HCT116 (cell line): ENCODE measurements at regions not wholly inside any gene's neighbourhood (a gene's known extent, or its start where the extent isn't known, plus 50 kb on each side); places are given as distances from the start of the nearest gene placed in this dataset.

Experiments
- ATAC-seq: fragments of 200-7000 bp; cut with Tn5 transposase; 2 replicates; pipeline ENCODE4 v1.9.1; 2020; ENCODE audit warnings: mild to moderate bottlenecking, moderate library complexity
- BruUV-seq: library from RNA; stranded (reverse); fragments of 400-500 nt; replicated peaks from 2 replicates; lab custom pipeline; 2021; lab: Mats Ljungman, UMichigan
- CTCF ChIA-PET: fragments of 300-600 bp; sonication (Branson Sonifier 250); formaldehyde crosslinking; loops from one replicate; lab custom pipeline; 2021; ENCODE audit warnings: antibody characterized with exemption; lab: Charles Lee
- POLR2A ChIA-PET: fragments of 300-600, 350-600 bp; sonication (Branson Sonifier 250); formaldehyde crosslinking; loops from one replicate; lab custom pipeline; 2021; ENCODE audit warnings: antibody characterized with exemption; lab: Charles Lee
- RAD21 ChIA-PET, 2 experiments: fragments of 300-600 bp; sonication (Branson Sonifier 250); formaldehyde crosslinking; loops; one replicate each; lab custom pipeline; 2023; ENCODE audit warnings: low total read pairs in 2 of 2; ENCODE audit not compliant: uncharacterized antibody in 2 of 2, unreplicated experiment in 2 of 2, low non-redundant PET in 1 of 2; lab: Charles Lee
- DNase-seq: peaks from one replicate; pipeline ENCODE4 v3.0.0-alpha.2; 2010; ENCODE audit warnings: low read depth, low spot score
- H2AFZ ChIP-seq: fragments of 200-600 bp; shearing (Covaris generic), sonication (generic); 2 replicates; pipeline ENCODE4 v1.6.1; 2017; ENCODE audit warnings: low read depth, mixed run types, mixed read lengths, antibody characterized with exemption, low read length; ENCODE audit not compliant: poor library complexity, severe bottlenecking
- H3K27ac ChIP-seq: 2 replicates; pipeline ENCODE4 v1.5.1; 2012; ENCODE audit warnings: low read depth, low read length
- H3K27me3 ChIP-seq: fragments of 200-600 bp; sonication (generic); 2 replicates; pipeline ENCODE4 v1.6.1; 2016; ENCODE audit warnings: mixed run types, low read length, mixed read lengths; ENCODE audit not compliant: insufficient read depth
- H3K36me3 ChIP-seq, 2 experiments: fragments of 200-500 bp in 1 of 2; fragments of 200-600 bp in 1 of 2; sonication (Bioruptor generic) in 1 of 2; sonication (generic) in 1 of 2; 2 replicates each; pipeline versions ENCODE4 v1.5.1 to v1.6.1; 2014 to 2016; ENCODE audit warnings: low read length in 2 of 2, inconsistent platforms in 1 of 2, mixed read lengths in 1 of 2, mixed run types in 1 of 2; ENCODE audit not compliant: insufficient read depth in 2 of 2, control insufficient read depth in 1 of 2
- H3K4me1 ChIP-seq, 2 experiments: fragments of 200-600 bp in 1 of 2; sonication (generic) in 1 of 2; 2 replicates each; pipeline versions ENCODE4 v1.5.1 to v1.6.1; 2012 to 2017; ENCODE audit warnings: low read length in 2 of 2, inconsistent platforms in 1 of 2, mild to moderate bottlenecking in 1 of 2, mixed read lengths in 1 of 2, mixed run types in 1 of 2, moderate library complexity in 1 of 2; ENCODE audit not compliant: insufficient read depth in 2 of 2, control insufficient read depth in 1 of 2
- H3K4me2 ChIP-seq: fragments of 200-600 bp; sonication (generic); 2 replicates; pipeline ENCODE4 v1.6.1; 2017; ENCODE audit warnings: mixed run types, low read length, mixed read lengths
- H3K4me3 ChIP-seq, 2 experiments: fragments of 200-600 bp in 1 of 2; sonication (generic) in 1 of 2; replicated peaks in 1 of 2; 2 replicates each; pipeline ENCODE4 v1.5.1; 2011 to 2016; ENCODE audit warnings: low read length in 2 of 2, control low read depth in 1 of 2, low read depth in 1 of 2, mild to moderate bottlenecking in 1 of 2, mixed read lengths in 1 of 2, mixed run types in 1 of 2
- H3K79me2 ChIP-seq: fragments of 200-600 bp; sonication (generic); 2 replicates; pipeline ENCODE4 v1.6.1; 2017; ENCODE audit warnings: mild to moderate bottlenecking, mixed run types, low read length, moderate library complexity, mixed read lengths; ENCODE audit not compliant: insufficient read depth
- H3K9ac ChIP-seq: fragments of 200-600 bp; sonication (generic); 2 replicates; pipeline ENCODE4 v1.6.1; 2016; ENCODE audit warnings: low read length, mixed read lengths
- H3K9me2 ChIP-seq: fragments of 200-600 bp; sonication (generic), shearing (Covaris generic); 2 replicates; pipeline ENCODE4 v1.6.1; 2017; ENCODE audit warnings: mixed run types, mild to moderate bottlenecking, moderate library complexity; ENCODE audit not compliant: insufficient read depth
- H3K9me3 ChIP-seq, 2 experiments: fragments of 200-500 bp in 1 of 2; fragments of 200-600 bp in 1 of 2; sonication (Bioruptor generic) in 1 of 2; sonication (generic) in 1 of 2; 2 replicates each; pipeline ENCODE4 v1.6.1; 2014 to 2017; ENCODE audit warnings: low read length in 2 of 2, mixed read lengths in 2 of 2, inconsistent platforms in 1 of 2, low read depth in 1 of 2, mild to moderate bottlenecking in 1 of 2, mixed run types in 1 of 2, moderate library complexity in 1 of 2; ENCODE audit not compliant: control insufficient read depth in 1 of 2, insufficient read depth in 1 of 2
- H4K20me1 ChIP-seq: fragments of 200-600 bp; sonication (generic), shearing (Covaris generic); 2 replicates; pipeline ENCODE4 v1.6.1; 2017; ENCODE audit warnings: mixed run types, mild to moderate bottlenecking, moderate library complexity; ENCODE audit not compliant: insufficient read depth
- CBX3 ChIP-seq: IDR thresholded peaks from 2 replicates; pipeline ENCODE4 v1.6.1; 2012; ENCODE audit warnings: low read depth
- EGR1 ChIP-seq: IDR thresholded peaks from 2 replicates; pipeline ENCODE4 v1.6.1; 2012; ENCODE audit warnings: low read depth
- EZH2 ChIP-seq: fragments of 200-600 bp; sonication (generic); IDR thresholded peaks from 2 replicates; pipeline ENCODE4 v1.6.1; 2017; ENCODE audit warnings: antibody characterized with exemption, mixed run types
- FOSL1 ChIP-seq: IDR thresholded peaks from 2 replicates; pipeline ENCODE4 v1.6.1; 2012; ENCODE audit warnings: low read depth
- POLR2AphosphoS5 ChIP-seq: IDR thresholded peaks from 2 replicates; pipeline ENCODE4 v1.6.1; 2011; ENCODE audit warnings: mild to moderate bottlenecking, low read depth, low read length, moderate library complexity
- SRF ChIP-seq: IDR thresholded peaks from 2 replicates; pipeline ENCODE4 v1.6.1; 2012; ENCODE audit warnings: low read depth
- YY1 ChIP-seq: IDR thresholded peaks from 2 replicates; pipeline ENCODE4 v1.6.1; 2011; ENCODE audit warnings: low read length, low read depth, moderate library complexity, mild to moderate bottlenecking; ENCODE audit not compliant: insufficient replicate concordance; ENCODE audit errors: extremely low read depth
- intact Hi-C: fragments of 100-400 bp; cut with micrococcal nuclease; formaldehyde crosslinking; loops from 2 replicates; pipeline ENCODE4 v1.10.0; 2022
- TF ChIP-seq, protein P1 (sequence below): IDR thresholded peaks from 2 replicates; pipeline ENCODE4 v1.6.1; 2011; ENCODE audit warnings: mild to moderate bottlenecking, low read length, moderate library complexity; ENCODE audit not compliant: insufficient replicate concordance; ENCODE audit errors: extremely low read depth

DNA sequence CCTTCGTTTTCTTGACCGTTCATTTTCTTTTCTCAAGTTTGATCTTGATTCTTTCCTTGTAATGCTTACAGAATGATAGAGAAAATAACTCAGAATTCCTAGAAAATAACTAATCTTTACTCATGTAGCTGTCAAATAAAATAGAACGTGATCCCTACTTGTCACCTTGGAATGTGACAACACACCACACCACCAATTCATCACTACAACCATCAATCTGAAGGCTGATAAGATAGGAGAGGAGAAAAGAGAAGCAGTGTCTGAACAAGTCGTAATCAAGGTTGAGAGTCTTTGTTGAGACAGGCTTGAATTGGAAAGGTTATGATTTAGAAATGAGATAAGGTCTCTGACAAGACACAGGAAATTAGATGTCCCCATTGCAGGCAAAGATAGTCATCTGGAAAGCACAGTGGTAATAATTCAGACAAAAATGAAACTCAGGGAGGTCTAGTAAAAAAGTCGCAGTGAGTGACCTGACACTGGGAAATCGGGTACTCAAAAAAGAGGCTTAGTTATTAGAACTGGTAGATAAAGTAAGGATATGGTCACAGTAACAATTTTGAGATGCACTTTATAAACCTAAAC lies 456.2 kb downstream of the FAT4 start:
- Histone ChIP-seq H3K4me2 (no peak overlapping the region), H3K9me2 (no peaks in the 10 kb centered on the region), H2AFZ (no peak overlapping the region), H4K20me1 (no peaks in the 10 kb centered on the region), H3K9me3 (0 out of 4 replicates have a peak, but pooled peaks cover 0 to 2% of the 10 kb centered on the region in 2 experiments), H3K4me1 (no peaks in the 10 kb centered on the region), H3K27me3 (no peaks in the 10 kb centered on the region), H3K9ac (no peak overlapping the region), H3K36me3 (no peaks in the 10 kb centered on the region), H3K79me2 (no peaks in the 10 kb centered on the region), H3K27ac (no peak overlapping the region), H3K4me3 (no peak overlapping the region)
- RAD21 ChIA-PET = no interaction called here
- TF ChIP-seq YY1 (no peak), FOSL1 (no peak), SRF (no peak), CBX3 (no peak), EGR1 (no peak), EZH2 (no peak), POLR2AphosphoS5 (no peak)
- TF ChIP-seq, protein P1, sequence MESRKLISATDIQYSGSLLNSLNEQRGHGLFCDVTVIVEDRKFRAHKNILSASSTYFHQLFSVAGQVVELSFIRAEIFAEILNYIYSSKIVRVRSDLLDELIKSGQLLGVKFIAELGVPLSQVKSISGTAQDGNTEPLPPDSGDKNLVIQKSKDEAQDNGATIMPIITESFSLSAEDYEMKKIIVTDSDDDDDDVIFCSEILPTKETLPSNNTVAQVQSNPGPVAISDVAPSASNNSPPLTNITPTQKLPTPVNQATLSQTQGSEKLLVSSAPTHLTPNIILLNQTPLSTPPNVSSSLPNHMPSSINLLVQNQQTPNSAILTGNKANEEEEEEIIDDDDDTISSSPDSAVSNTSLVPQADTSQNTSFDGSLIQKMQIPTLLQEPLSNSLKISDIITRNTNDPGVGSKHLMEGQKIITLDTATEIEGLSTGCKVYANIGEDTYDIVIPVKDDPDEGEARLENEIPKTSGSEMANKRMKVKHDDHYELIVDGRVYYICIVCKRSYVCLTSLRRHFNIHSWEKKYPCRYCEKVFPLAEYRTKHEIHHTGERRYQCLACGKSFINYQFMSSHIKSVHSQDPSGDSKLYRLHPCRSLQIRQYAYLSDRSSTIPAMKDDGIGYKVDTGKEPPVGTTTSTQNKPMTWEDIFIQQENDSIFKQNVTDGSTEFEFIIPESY = no peak
- CTCF ChIA-PET = no interaction called here
- intact Hi-C loops = no loop called here
- DNase-seq = no peak
- no peak for ATAC-seq
- POLR2A ChIA-PET = interaction anchor here (0.7 kb wide), 1 partner anchor 42 kb away, joined by 3 read pairs; no protein-coding TSS in a partner anchor
- BruUV-seq = no TSS peak
